ENCODE measurements at regions not wholly inside any gene's neighbourhood (a gene's known extent, or its start where the extent isn't known, plus 50 kb on each side); places are given as distances from the start of the nearest gene placed in this dataset.

DNA sequence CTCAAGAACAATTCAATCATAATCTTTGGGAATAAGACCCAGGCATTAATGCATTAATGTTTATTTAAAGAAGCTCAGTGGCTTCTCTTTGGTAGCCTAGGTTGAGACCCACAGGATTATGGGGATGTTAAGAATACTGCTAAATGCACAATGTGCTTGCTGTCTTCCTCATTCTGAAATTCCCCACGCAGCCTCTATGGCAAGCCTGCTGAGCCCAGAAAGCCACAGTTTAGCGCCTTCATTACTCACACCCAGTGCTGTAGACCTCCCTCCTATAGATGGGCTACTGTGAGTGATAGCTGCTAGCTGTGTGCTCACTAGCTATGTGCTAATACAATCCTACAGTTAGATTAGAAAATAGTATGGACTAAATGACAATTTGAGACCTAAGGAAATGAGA, 90.6 kb downstream of the TNFSF13B start:
- DNase-seq: no peak

DNA sequence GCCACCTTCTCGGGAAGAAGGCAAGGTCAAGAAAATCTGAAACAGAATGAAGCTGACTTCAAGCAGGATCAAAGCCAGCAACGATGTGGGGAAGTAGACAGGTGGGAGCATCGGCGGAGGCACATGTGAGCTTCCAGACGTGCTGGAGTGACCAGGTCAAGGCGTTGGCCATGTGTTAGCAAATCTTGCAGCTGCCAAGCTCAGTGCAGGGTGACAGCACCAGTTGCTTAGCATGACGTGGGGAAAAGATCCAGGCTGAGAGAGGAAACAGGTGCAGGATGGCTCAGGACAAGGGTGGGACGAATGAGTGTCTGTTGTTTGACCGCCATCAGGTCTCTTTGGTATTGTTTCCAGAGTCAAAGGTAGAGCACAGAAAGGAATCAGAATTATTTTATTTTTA, 92.3 kb downstream of the TNFSF13B start:
- DNase-seq: no peak

DNA sequence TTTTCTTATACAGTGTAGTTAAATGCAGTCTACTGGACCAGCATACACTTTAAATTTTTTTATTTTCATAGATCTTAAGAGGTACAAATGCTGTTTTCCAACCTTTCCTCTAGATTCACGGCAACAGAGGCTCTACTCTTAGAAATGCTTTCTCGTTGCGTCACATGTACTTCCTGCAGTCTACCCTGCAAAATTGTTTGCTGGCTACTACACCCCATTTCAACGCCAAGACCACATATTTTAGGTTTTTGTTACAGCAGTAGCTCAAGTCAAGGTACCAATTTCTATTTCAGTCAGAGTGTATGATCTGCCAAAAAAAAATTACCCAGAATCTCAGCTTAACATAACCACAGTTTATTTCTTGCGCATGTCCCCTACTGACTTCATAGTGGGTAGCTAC, 94.1 kb downstream of the TNFSF13B start:
- DNase-seq: no peak

DNA sequence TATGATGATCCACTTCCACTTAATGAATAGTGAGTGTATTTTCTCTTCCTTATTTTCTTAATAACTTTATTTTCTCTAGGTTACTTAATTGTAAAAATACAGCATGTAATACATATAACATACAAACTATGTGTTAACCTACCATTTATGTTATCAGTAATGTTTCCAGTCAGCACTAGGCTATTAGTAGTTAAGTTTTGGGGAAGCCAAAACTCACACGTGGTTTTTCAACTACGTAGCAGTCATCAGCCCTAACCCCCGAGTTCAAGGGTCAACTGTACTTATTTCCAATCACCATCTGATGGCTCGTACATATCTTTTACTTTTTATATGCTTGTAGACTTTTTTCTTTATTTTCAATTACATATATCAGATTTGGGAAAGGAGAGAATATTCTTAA, 95.7 kb downstream of the TNFSF13B start:
- DNase-seq: no peak

DNA sequence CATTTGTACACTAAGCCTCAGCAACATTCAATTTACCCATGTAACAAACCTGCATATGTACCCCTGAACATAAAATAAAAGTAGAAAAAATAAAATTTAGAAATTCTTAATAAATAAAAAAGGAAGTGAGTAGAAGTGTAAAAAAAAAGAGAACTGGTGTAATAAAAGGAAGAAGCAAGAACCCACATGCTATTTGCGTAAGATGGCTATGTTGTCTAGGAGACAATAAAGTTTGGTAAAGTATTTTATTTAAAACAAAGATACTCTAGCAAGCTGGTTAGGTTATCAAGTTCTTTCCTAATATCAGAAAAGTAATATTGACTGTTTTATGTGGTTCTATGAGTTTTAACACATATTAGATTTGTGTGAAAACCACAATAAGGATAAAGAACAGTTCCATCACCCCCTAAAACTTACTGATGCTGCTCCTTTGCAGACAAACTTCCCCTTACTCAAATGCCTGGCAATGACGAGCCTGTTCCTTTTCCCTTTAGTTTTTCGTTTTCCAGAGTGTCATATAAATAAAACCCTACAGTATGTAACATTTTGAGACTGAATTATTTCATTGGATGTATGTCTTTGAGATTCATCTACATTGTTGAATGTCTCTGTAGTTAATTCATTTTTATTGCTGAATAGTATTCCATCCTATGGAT, 98.9 kb downstream of the TNFSF13B start:
- no peak for DNase-seq

DNA sequence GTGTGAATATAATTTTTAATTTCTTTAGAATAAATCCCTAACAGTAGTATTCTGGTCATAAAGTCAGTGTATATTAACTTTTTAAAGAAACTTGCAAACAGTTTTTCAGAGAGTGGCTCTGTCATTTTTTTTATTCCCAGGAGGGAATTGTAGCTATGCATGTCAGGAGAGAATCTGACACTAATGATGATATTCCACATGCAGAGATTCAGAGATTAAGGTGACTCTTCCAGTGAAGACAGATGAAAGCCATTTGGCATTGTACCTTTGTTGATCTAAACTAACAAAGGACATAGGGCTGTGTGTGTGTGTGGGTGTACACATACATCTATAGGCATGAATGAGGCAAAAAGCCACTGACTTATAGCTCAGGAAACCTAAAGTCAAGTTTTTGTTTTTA, 99.9 kb downstream of the TNFSF13B start:
- DNase-seq: no peak

DNA sequence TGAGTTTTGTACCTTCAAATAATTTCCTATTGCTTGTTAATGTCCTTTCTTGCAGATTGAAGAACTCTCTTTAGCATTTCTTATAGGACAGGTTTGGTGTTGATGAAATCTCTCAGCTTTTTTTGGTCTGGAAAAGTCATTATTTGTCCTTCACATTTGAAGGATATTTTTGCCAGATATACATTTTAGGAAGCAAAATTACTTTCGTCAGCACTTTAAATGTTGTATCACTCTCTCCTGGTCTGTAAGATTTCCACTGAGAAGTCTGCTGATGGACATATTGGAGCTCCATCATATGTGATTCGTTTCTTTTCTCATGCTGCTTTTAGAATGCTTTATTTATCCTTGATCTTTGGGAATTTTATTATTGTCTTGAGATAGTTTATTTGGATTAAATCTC, 105.5 kb downstream of the TNFSF13B start:
- no peak for DNase-seq

DNA sequence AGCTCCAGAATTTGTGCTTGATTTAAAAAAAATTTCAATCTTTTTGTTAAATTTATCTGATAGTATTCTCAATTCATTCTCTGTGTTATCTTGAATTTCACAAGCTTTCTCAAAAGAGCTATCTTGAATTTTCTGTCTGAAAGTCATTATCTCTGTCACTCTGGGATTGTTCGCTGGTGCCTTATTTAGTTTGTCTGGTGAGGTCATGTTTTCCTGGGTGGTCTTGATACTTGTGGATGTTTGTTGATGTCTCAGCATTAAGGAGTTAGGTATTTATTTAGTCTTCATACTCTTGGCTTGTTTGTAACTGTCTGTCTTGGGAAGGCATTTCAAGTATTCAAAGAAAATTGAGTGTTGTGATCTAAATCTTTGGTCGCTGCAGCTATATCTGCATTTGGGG, 106.3 kb downstream of the TNFSF13B start:
- no peak for DNase-seq

DNA sequence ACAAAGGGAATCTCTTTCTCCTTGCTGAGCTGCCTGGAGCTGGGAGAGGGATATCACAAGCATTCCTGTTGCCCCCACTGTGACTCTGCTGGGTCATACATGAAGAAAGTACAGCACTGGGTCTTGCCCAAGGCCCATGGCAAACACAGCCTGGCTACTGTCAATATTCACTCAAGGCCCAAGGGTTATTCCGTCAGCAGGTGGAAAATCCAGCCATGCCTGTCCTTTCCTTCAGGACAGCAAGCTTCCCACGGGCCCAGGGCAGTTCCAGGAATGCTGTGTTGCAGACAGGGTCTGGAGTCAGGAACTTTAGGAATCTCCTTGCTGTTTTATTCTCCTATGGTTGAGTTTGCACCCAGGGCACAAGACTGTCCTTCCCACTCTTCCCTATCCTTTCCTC, 106.8 kb downstream of the TNFSF13B start:
- no peak for DNase-seq

DNA sequence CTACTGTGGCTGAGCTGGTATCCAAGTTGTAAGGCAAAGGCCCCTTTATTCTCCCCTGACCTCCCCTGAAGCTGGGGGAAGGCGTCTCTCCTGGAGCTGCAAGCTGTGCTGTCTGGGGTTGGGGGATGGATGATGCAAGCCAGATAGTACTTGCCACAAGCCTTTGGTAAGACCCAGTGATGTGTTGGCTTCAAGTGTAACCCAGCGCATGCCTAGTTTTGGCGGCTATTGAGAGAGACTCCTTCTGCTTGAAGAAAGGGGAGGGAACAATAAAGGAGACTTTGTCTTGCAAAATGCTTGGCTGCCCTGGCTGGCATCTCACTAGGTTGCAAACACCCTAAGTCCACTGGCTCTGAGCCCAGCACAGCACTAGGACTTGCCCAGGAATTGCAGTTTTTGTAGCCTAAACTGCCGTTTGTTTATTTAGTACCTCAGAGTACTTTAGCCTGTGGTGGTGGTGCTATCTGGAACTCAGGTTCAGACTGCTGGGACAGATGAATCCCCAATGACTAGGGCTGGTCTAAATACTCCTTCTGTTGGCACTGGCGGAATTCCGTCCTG, 108.2 kb downstream of the TNFSF13B start:
- peak in 5 of 51 donors; percentile 4 to 20 (median 10) for DNase-seq

DNA sequence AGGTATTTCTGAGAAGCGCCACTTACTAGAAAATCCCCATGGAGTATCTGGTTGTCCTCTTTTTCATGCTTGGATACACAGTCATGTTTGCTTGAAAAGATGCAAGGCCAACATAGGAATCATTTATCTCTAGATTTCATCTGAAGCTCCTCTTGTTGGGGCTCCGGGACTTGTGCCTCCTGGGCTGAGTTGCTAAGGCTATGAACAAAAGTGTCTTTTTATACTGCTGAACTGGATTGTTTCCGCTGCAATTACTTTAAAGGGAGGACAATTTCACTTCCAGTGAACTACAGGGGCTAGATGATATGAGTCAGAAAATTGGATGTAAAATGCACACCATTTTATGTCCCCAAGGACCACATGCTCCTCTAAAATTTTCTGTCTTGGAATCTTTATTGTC, 114.1 kb downstream of the TNFSF13B start:
- DNase-seq: no peak

DNA sequence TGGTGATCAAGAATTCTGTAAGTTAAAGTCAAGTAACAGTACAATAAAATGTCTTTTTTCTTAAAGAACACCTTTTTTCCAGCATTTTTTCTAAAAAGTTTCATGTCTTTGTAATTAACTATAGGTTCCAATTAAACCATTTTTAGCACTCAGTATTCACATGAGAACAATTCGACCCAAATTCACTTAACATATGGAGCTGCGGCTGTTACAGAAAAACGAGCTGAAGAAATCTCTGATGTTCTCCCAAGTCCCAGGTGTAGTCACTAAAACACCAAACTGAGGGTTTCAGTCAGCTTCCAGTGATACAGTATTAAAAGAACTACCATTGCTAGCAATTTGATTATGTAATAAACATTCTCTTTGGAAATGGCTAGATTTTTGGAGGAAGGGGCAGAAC, 117.6 kb downstream of the TNFSF13B start:
- no peak for DNase-seq

DNA sequence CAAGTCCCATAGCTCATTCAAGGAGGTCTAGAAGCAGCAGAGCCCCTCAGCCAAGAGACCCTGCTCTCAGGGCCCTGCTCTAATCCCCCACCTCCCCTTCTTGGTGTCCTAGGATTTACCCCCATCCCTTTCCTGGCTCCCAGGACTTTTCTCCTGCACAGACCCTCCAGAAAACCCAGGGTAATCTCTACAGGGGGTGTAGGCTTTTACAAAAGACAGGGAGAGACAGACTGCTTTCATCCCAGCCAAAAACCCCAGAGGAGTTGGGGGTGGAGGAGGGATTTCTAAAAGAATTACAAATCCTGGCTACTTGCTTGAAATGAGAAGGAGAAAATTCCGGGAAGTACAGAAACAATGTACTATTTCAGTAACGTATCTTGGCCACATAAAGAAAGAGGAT, 133.3 kb downstream of the TNFSF13B start:
- no peak for DNase-seq

DNA sequence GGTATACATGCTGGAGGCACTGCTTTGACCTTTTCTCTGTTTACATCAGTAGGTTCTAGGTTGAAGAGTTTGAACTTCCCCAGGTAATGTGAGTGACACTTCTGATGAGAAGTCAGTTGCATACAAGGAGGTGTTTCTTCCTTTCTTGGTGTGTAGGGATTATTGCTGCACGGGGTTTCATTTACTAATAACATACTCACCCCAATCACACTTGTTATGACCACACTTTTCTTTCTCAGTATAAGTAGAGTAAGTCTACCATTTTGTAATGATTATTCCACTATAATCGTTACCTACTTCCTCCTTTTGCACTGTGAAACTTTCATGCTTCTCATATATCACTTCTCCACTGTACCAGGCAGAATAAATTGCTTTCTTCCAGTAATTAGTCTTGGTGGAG, 138.0 kb downstream of the TNFSF13B start:
- no peak for DNase-seq

DNA sequence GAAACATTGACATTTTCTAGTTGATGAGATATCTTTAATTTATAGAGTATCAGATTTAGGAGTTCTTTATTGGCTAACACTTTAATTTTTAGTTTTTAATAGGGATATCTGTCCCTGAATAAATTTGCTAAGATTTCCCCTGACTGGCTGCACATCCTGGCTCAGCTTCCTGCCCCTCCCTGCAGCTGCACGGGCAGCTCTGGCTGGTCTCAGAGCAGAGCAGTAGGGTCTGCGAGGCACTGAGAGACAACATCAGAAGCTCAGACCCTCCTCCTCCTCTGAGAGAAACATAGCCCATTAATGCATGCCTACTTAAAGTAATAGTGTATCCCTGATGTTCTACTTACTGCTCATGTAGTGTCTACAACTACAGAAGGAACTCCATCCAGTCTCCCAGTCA, 139.2 kb downstream of the TNFSF13B start:
- no peak for DNase-seq

DNA sequence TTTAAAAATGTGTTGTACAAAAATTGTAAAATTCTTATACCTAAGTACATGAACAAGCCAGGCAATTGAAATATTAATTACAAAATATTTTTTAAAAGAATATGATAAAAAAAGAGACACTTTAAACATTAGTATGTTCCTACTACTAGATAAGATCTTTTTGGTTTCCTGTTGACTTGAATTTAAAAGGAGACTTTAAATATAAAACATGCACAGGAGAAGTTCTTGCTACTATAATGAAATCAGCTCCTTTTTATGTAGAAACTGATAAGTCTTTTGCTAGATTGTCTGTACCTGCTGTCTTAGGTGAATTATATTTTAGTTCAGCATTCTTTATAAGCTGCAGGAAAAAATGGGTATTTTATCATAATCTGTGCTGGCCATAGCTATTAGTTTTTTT, 140.2 kb downstream of the TNFSF13B start:
- no peak for DNase-seq

DNA sequence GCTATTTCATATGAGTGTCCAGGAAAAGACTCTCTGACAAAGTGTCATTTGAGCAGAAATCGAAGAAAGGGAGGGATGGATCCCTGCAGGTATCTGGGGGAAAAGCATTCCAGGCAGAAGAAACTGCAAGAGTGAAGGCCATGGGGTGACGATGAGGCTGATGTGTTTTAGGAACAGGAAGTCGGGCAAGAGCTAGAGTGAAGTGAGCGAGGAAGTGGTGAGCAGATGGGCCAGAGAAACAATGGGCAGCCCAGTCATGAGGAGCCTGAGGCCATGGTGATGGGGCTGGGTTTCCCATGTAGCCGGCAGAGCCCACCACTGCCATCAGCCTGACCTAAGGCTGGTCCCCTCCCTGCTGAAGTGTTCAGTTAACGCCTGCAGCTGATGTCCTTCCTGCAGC, 150.2 kb downstream of the TNFSF13B start:
- DNase-seq: no peak

DNA sequence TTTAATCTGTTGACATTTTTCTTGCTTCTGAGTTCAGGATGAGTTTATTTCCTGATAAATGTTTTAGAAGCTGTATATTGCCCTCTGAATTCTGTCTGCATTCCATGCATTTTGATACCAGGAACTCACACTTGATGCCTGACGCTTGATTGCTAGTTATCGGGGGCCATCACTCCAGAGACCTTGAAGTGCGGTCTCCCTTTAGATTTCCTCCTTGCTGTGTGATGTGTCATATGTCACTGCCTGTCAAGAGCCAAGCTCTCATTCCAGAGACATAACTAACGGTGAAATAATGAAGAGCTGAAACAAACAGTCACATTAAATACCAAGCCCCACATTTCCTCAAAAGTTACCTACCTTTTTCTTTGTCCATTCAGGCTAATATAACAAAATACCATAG, 155.5 kb downstream of the TNFSF13B start:
- no peak for DNase-seq

DNA sequence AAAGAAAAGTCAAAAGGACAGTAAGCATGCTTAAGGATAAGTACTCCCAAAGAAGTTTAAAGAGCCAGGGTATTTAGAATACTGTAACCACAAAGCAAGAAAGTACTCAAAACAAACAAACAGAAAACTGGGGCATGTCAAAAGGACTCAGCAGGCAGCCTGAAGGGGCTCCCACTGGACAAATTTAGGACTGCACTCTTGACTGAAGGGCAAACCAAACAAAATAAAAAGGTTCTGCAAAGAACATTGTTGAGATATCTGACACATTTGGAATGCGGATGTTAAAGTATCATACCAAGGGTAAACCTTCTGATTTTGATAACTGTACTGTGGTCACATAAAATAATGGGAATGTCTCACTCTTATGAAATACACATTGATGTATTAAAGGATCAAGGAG, 157.4 kb downstream of the TNFSF13B start:
- no peak for DNase-seq

DNA sequence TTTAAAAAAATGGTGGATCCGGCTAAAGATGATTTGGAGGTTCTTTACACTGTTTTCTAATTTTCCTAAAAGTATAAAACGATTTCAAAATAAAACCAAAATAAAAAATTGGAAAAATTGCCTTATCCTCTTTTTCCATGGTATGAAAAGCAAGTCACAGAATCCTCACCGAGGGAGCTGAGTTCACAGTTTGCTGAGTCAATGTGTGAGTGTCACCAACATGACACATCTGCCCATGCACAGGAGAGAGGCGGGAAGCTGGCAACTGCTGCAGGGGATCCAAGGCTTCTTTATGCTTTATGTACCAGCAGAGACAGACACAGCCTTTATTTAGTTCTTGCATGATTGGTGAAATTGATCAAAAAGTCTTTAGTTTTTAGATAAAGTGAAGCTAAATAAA, 157.8 kb downstream of the TNFSF13B start:
- peak in 1 of 51 donors; percentile 21 for DNase-seq

DNA sequence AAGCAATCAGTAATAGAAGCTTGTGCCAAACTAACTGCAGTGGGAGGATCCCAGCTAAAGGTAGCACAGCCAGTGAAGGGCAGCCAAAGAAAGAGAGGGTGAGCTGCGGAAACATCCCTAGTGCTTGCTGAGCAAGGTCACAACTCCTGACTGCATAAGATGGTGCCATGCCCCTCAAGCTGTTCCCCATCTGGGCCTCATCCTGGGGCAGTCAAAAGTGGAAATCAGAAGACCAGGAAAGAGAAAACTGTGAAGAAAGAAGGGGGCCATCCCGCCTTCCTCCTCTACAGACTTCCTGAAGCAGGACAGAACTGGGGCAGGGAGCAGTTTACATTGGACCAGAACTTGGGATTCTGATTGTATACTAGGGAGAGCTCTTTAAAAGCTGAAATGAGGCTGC, 159.2 kb downstream of the TNFSF13B start:
- DNase-seq: no peak

DNA sequence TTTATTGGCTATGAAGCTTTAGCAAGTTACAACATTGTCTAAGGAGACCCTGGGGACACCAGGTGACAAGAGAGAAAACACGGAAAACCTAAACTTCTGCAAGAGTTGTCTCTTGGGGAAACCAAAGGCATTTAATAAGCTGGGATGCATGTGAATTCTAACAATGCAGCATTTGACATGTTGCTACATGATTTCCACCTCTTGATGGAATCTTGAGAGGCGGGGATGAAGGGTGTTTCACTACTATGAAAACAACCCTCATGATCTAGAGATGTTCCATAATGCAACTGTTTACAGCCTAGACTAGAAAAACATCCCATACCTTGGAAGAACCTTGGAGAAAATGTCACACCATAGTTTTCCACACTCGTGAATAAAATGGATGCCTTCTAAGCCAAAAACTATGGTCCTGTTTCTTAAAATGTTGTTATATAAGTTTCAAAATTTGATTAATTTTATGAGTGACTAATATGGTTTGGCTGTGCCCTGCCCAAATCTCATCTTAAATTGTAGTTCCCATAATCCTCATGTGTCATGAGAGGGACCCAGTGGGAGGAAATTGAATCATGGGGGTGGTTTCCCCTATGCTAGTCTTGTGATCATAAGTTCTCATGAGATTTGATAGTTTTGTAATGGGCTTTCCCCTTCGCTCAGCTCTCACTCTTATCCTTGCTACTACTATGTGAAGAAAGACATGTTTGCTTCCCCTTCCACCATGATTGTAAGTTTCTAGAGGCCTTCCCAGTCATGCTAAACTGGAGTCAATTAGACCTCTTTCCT, 164.6 kb downstream of the TNFSF13B start:
- no peak for DNase-seq

All from hypothalamus (tissue), 51 donors.